ENCODE measurements at regions not wholly inside any gene's neighbourhood (a gene's known extent, or its start where the extent isn't known, plus 50 kb on each side); places are given as distances from the start of the nearest gene placed in this dataset.

DNA sequence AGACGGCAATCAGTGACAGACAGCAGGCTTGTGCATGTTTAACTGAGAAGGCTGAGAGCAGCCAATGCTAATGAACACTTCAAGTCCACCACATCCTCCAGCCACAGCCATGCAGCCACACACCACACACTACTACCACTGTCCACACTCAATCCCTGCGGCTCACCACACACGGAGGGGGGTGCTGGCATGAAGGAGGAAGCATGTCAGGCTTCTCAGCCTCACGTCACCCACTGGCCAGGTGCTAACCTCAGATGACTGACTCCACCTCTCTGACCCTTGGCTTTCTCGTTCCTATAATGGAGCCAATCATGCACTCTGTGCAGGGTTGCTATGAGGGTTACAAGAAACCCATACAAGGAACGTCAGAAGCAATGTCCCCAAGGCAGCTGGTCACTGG lies 165.4 kb upstream of the RNF32 start:
- no peak for DNase-seq

DNA sequence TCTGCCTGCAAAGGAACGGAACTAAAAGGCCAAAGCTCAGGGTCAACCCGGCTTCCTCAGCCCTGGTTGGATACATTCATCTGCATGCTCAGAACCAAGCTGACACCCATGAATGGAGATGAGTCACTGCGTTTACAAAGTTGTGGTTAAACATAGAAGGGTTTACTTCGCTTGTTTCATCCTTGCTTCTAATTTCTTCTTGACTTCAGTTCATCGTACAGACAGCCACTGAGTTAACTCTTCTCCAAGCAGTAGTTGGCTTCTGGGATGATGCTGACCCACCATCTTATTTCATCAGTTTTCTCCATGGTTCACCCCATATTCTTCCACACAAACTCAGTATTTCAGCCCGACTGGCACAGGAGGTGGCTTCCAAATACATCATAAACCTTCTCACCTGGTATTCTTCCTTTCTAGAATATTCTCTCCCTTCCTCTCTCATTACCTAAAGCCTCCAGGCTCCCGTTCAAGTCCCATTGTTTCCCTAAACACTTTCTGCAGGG lies 166.3 kb upstream of the RNF32 start:
- DNase-seq, result no peak

DNA sequence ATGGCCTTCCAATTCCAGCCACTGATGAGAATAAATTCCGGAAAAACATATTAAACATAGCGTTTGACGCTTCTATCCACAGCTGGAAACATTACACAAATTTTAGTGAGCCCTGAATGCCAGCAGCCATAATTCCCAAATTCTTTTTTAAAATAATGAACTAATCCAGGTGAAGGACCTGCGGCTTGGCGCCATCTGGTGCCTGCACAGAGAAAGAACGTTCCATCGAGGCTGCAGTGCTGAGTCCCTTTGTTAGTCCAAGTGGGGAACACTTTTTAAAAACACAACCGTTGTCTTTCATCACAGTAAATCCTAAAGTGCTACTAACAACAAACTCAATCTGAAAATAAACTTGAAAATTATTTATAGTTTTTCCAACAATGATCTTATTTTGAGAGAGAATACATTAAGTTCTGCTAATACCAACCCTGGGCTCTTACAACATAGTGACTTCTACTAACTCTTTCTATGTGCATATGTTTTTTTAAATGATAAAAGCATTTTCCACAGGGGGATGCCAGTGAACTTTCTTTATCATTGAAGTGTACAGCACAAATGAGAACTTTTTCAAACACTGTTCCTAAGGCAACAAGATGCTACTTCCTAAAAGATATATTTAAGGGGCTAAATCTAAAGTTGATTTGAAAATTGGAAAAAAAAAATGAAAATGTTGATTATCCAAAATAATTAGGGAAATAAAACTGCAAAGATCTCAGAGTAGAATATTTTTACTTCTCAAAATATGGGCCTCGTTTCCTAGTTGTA lies 166.9 kb upstream of the RNF32 start:
- peak; percentile 13 for DNase-seq

DNA sequence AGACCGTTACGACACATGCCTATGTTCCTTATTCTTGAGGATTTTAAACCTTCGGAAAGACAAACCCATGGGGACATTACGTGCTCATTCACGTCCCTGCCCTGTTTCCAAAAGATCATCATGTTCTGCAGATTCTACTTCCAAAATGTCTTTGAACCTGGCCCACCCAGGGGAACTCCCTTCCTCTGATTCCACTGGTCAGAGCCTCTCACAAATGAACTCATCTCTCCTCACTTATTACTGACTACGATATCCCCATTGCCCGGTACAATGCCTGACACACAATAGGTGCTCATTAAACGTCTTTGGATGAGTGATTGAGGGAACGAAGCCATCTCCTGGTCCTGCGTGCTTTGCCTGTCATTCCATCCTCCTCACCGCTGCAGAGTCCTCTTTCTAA lies 168.3 kb upstream of the RNF32 start:
- DNase-seq, result no peak

DNA sequence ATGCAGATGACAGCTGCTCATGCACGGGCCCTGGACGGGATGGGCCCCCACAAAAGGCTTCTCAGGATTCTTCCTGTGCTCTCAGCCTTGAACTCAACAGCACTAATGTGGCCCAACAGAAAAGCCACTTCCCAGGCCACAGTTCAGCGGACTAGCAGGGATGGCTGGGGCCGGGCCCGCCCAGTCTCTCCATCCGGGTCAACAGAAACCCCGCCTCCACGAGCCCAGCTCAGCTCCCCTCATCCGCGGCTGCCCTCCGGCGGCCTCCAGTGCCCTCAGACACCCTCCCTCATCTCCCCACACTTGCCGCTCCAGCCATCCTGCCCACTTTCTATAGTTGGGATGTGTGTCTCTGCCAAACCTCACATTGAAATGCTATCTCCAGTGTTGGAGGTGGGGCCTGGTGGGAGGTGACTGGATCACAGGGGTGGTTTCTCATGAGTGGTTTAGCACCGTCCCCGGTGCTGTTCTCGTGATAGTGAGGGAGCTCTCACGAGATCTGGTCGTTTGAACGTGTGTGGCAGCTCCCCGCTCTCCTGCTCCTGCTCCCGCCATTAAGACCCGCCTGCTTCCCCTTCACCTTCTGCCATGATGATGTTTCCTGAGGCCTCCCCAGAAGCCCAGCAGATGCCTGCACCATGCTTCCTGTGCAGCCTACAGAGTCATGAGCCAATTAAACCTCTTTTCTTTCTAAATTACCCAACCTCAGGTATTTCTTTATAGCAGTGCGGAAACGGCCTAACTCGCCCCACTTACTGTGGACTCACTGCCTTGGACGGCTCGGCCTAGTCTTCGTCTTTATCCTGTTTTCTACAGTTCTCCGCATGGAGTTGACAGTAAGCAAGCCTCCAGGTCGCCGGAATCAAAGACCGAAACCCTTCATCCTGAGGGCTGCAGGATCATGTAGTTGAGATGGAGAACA lies 169.9 kb upstream of the RNF32 start:
- DNase-seq, result no peak

DNA sequence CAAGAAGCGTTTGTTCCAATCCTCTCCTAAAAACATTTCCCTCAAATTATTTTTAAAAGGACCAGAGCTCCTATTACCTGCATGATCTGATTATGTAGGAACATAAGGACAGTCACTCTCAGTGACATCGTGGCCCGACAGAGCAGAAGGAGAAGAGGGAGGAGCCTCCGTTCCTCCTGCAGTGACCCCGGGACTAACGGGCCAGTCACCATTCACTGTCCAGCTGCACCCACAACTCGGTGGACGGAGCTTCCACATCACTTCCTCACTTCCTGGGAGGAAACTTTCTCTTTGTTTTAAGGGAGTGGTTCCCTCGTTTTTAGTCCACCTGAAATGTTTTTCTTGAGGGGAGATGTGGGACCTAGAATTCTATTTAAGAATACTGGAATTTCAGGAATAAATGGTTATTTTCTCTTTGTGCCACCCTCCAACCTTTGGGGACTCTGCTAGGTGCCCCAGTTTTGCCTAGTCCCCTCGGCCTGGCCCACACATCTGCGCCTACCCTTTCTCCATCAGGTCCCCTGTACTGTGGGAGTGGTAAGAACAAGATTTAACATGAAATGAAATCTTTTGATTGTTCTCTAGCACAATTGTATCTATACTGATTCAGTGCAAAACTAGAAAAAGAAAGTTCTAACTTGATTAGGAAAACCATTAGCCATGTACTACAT lies 173.5 kb upstream of the RNF32 start:
- DNase-seq, result no peak

DNA sequence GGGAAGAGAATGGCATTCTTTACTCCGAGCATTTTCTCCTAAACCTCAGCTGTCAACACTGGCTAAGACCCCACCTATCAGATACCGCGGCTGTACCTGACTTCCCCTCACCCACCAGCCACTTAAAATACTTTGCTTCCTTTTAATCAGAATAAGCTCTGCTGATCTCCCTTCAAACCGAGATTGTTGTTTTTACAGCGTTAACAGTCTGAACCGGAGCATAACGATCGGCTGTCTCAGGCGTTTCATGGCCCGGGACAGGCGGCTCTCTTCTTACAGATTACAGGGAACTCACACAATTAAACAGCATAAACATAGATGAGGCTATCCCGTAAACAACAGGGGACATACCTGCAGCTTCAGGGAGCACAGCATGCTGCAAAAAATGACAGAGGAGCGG lies 174.3 kb upstream of the RNF32 start:
- no peak for DNase-seq

DNA sequence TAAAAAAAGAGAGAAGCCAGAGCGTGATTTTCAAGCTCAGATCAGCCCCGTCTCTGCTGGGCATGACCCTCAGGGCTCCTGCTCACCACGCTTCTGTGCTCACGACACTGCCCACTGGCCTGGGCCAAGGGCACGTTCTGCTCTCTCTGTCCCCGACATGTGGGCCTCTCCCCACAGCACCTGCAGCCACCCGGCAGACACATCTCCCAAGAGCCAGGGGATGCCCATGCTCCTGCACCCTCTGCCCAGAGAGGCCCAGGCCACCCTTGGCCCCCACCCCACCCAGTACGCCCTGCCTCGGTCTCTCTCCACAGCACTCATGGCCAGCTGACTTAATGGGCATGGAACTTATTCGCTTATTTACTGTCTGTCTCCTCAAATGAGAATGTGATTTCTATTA lies 175.4 kb upstream of the RNF32 start:
- DNase-seq, result no peak

DNA sequence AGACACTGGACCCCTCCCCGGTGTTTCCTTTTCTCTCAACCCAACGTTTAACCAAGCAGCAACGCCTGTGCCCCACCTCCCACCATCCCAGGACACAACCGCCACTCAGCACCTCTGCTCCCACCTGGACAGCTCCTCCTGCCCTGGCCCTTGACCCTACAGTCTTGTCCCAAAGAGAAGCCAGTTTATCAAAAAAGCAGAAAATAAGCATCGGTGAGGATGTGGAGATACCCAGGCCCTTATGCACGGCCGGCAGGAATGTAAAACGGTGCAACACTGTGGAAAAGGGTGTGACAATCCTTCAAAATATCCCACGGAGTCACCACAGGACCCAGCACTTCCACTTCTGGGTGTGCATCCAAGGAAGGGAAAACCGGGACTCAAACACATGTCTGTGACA lies 176.2 kb upstream of the RNF32 start:
- no peak for DNase-seq

DNA sequence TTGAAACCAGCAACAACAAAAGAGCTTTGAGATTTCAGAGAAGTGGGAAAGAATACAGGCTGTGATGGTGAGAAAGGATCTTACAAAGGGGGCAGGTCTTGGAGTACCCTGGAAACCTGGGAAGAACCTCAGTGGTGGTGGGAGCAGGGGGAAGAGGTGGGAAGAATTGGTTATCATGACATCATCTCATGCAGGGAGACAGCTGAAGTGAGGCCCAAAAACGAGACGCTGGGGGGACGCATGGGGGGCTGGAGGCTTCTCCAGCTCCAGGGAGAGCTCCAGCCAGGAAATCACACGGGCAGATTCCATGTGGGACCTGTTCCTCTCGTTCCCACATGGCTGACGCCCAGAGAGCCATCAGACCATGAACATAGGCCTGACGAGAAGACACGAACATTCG lies 177.3 kb upstream of the RNF32 start:
- no peak for DNase-seq

DNA sequence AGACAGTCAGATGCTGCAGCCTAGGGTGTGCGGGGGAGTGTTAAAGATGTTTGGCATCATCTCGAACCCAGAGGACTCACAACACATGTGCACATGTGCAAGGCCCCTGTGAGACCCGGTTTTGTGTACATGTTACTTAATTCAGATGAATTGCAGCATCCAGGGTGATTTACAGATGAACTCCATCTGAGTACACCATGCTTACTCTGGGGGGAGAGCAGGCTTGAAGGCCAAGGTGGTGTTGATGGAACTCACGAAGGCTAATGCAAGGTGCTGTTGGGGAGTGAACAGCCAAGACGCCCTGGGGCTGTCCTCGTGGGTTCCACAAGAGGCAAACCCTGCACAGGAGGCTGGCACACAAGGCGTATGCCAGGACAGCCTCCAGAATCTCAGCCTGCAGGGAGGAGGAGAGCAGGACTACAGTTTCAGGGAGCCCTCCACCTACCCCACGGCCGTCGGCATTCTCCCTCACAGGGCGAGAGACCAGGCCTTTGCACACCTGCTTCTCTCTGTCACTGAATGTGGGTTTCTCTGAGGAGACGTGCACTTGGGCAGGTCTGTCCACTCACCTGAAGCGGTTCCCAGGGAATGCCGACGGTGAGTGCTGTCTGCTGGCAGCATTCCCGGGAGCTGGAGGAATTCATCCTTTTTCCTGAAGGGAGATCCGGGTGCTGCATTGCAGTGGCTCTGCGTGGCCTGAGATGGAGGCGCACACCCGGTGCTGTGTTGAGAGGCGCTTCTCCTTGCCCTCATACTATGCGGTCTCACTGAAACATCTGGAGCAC lies 178.5 kb upstream of the RNF32 start:
- no peak for DNase-seq

DNA sequence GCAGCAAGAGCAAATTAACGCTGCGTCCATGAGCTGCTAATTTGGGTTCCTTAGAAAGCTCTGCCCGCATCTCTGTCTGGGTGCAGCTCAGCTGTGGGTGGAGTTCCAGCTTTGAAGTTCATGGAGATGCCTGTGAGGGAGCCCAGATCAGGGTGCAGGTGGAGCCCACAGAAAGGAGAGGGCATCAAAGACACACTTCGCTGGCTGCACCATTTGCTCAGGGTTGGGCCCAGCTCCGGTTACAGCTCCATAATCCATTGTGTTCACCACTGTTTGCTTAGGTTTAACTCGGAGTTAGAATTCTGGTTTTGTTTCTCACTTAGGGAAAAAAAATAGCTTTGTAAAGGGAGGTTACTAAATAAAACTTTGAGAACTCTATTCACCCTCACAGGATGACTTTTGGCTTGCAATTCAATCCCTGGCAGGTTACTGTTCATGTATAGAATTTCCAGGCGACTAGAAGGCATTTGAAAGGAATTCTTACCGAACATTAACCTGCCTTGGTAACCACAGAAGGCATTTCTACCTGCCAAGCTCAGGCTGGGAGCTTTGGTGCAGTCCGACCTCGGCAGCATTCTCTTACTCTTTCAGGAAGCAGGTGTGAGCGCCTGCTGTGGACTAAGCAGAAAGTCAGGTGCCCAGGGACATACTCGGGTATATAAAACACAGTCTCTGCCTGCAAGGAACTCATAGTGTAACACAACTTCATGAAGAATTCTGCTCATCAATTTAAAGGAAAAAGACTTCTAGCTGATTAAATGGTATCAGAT lies 179.5 kb upstream of the RNF32 start:
- DNase-seq, result no peak

DNA sequence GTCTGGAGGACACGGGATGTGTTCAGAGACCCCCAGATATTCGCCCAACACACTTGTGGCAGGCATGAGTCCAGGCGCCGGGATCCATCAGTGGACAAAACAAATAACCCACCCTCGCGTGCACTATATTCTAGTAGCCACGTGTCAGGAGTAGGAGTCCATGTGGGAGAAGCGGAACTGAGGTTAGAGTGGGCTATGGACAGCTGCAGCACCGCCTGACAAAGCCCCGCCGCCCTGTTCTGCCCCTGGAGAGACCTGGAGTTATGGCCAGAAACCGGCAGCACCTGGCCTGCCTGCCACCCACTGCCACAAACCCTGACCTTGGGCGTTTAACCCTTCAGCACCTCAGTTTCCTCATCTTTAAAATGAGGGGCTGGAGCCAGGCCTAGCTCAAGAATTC lies 181.0 kb upstream of the RNF32 start:
- DNase-seq, result no peak

DNA sequence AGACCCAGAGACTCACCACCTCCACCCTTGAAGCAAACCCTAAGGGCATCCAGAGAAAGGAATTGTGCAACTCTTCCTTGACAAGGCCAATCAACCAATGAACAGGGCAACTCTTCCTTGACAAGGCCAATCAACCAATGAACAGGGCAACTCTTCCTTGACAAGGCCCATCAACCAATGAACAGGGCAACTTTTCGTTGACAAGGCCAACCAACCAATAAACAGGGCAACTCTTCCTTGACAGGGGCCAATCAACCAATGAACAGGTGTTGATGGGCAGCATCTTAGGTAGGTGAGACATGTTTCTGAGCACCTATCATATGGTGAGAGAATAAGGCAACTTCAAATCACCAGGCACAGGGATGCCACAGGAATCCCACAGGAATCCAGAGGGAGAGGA lies 181.5 kb upstream of the RNF32 start:
- no peak for DNase-seq

DNA sequence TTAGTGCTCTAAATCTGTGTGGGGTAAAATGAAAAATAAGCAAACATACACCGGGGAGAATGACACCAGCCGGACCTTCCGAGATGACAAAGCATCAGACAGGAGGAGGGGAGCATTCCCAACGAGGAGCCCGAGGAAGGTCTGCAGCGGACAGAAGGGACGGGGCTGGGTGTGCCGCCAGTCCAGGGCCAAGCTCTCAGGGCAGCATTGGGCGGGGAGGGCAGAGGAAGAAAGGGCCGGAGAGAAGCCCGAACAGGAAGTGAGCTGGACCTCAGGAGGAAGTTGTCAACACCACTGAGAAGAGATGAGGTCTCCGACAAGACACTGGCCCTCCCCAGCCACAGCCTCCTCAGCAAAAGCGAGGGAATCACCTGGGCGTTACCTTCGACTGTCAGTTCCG lies 182.6 kb upstream of the RNF32 start:
- no peak for DNase-seq

DNA sequence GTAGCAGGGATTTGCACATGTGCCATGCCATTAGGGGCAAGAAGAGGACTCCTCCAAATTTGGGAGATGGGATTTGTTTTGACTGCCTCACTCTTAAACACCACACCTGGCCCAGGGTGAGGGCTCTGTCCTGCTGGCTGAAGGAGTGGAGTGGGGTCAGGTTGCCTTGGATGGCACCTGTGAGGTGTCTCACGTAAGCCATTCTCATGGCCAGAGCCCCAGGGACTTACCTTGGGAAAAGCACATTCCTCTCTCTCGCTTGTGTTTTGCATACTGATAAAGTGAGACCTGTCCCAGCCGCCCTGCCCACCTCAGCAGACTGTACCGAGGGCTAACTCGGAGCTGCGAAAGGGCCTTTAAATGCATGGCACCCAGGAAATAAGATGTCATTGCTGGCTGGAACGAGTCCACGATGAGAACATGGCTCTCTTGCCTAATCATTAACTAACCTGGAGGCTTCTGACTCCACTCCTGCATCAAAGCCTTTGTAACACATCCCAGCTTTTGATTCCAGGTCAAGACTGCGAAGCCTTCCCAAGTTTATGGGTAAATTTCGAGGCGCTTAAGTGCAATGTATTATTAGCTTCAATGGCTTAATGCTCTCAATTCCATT lies 184.0 kb upstream of the RNF32 start:
- no peak for DNase-seq

DNA sequence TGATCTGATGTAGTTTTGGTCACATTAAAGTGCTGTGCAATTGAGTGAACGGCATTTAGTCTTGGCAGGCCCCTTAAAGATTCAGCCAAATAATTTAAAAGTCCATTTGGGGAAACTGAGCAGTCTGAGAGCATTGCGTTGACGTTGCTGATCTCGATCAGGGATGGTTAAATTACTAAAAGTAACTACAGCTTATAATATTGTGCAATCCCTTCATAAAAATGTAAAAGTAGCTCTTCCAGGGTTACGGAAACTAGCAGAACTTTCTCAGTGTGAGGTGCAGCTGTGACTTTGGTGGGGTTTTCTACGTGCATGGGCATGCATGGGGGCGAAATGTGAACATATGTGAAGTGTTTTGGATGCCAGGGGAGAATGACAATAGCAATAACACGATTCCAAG lies 184.5 kb upstream of the RNF32 start:
- DNase-seq, result no peak

DNA sequence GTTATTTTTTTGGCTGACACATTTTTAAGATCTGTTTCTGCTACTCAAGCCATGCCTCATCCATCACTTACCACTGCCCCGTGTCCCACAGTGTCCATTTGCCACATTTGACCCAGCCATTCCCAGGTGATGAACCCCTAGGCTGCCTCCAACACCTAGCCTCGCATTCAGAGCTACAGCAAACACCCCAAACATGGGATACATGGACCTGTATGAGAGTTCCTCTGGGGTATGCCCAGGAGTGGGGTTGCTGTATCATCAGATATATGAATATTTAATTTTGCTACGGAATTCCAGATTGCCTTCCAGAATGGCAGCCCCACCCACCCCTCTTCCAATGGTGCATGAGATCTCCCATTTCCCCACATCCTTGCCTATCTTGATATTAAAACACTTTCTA lies 190.1 kb upstream of the RNF32 start:
- no peak for DNase-seq

DNA sequence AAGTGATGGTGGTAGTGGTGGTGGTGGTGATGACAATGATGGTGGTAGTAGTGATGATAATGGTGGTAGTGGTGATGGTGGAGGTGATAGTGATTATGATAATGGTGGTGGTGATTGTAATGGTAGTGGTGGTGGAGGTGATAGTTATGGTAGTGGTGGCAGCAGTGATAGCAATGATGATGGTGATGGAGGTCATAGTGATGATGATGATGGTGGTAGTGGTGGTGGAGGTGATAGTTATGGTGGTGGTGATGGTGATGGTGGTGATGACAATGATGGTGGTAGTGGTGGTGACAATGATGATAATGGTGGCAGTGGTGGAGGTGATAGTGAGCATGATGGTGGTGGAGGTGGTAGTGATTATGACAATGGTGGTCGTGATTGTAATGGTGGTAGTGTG lies 191.7 kb upstream of the RNF32 start:
- no peak for DNase-seq

DNA sequence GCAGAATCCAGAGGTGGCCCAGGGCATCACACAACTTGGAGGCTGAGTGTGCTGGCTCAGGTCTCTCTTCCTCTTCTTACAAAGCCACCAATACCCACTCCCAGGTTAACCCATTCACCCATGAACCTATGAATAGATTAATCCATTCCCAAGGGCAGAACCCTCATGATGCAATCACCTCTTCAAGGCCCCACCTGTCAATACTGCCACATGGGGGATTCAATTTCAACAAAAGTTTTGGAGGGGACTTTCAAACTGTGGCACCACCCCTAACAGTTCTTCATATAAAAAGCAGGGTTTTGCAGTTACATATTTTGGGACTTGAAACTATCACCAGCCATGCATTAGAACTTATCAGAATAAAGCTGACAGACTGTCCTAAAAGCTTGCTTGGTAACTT lies 193.6 kb upstream of the RNF32 start:
- no peak for DNase-seq

DNA sequence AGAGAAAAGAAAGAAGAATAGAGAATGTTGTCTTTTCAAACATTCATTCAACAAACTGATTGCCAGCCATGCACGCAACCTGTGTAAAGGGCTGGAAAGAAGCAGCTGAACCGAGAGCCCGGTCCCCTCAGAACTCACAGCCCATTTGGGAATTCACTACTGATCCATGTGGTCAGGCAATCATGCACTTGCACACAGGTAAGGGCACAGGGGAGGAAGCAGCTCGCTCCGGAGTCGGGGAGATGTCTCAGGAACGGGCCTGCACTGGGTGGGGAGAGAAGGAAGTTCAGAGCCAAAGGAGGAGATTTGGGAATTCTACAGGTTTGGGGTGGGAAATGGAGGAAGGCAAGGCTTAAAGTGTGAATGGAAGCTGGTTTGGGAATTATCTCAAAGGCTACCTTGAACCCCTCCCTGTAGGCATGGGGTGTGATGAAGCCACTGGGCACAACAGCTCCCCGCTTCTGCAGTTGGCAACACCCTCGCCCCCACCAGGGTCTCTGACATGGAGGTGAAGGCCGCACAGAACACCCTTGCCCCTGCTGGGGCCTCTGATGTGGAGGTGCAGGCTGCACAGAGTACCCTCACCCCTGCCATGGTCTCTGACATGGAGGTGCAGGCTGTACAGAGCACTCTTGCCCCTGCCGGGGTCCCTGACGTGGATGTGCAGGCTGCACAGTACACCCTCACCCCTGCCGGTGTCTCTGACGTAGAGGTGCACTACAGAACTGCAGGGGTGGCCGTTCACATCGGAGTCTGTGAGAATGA lies 194.4 kb upstream of the RNF32 start:
- no peak for DNase-seq

Data from GDM1 (cell line).